ENCODE measurements at regions not wholly inside any gene's neighbourhood (a gene's known extent, or its start where the extent isn't known, plus 50 kb on each side); places are given as distances from the start of the nearest gene placed in this dataset.

GRCh38 chr2:67651565-67651964 is 254.4 kb downstream of the ETAA1 start:
- DNase-seq (ENCODE audit: low read depth) = no peak
- no peak overlapping the region for H3K4me3 ChIP-seq (ENCODE audit: low read depth, low read length)
- TF ChIP-seq CTCF (IDR thresholded peaks at IDR 0.05; ENCODE audit: insufficient read depth, low read depth, low read length, missing control alignments) = no peak

GRCh38 chr2:67652679-67653078 is 255.5 kb downstream of the ETAA1 start:
- H3K4me3 ChIP-seq (ENCODE audit: low read depth, low read length) = no peak overlapping the region
- peak; percentile 19 for DNase-seq (ENCODE audit: low read depth)
- TF ChIP-seq CTCF (IDR thresholded peaks at IDR 0.05; ENCODE audit: insufficient read depth, low read depth, low read length, missing control alignments) = no peak

- no peak for DNase-seq (ENCODE audit: low read depth)
- no peak for TF ChIP-seq CTCF (IDR thresholded peaks at IDR 0.05; ENCODE audit: insufficient read depth, low read depth, low read length, missing control alignments)
- no peak overlapping the region for H3K4me3 ChIP-seq (ENCODE audit: low read depth, low read length)
Observed at GRCh38 chr2:67656875-67657274, 259.7 kb downstream of the ETAA1 start.

GRCh38 chr2:67658820-67659219 is 261.7 kb downstream of the ETAA1 start:
- no peak for DNase-seq (ENCODE audit: low read depth)
- H3K4me3 ChIP-seq (ENCODE audit: low read depth, low read length) = no peak overlapping the region
- TF ChIP-seq CTCF (IDR thresholded peaks at IDR 0.05; ENCODE audit: insufficient read depth, low read depth, low read length, missing control alignments) = no peak

GRCh38 chr2:67660015-67660602 is 263.0 kb downstream of the ETAA1 start:
- no peak overlapping the region for H3K4me3 ChIP-seq (ENCODE audit: low read depth, low read length)
- no peak for DNase-seq (ENCODE audit: low read depth)
- no peak for TF ChIP-seq CTCF (IDR thresholded peaks at IDR 0.05; ENCODE audit: insufficient read depth, low read depth, low read length, missing control alignments)

GRCh38 chr2:67660871-67661270 is 263.7 kb downstream of the ETAA1 start:
- DNase-seq (ENCODE audit: low read depth) = no peak
- H3K4me3 ChIP-seq (ENCODE audit: low read depth, low read length) = no peak overlapping the region
- no peak for TF ChIP-seq CTCF (IDR thresholded peaks at IDR 0.05; ENCODE audit: insufficient read depth, low read depth, low read length, missing control alignments)

GRCh38 chr2:67662222-67662621 is 265.1 kb downstream of the ETAA1 start:
- no peak for TF ChIP-seq CTCF (IDR thresholded peaks at IDR 0.05; ENCODE audit: insufficient read depth, low read depth, low read length, missing control alignments)
- H3K4me3 ChIP-seq (ENCODE audit: low read depth, low read length) = no peak overlapping the region
- no peak for DNase-seq (ENCODE audit: low read depth)

Data from GM12865 (cell line).